ENCODE measurements at regions not wholly inside any gene's neighbourhood (a gene's known extent, or its start where the extent isn't known, plus 50 kb on each side); places are given as distances from the start of the nearest gene placed in this dataset.
A peak's percentile ranks its signal among the peaks of the same experiment; 100 is the strongest.

DNA sequence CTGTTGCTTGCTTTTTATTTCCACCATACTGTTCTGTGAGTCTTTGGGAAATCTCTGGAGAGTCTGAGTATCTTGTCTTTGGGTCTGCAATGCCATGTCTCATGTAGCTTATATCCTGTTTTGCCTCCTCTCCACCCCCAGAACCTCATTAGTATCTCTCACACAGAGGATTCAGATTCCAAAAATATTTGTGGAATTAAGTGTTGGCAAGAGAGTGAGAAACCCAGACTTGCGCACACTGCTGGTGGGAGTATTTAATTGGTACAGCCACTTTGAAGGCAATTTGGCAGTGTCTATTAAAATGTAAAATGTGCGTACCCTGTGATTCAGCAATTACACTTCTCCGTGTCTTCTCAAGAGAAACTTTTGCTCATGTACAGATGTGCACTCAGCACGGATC lies 68.6 kb downstream of the ZNF621 start:
- DNase-seq = no peak

DNA sequence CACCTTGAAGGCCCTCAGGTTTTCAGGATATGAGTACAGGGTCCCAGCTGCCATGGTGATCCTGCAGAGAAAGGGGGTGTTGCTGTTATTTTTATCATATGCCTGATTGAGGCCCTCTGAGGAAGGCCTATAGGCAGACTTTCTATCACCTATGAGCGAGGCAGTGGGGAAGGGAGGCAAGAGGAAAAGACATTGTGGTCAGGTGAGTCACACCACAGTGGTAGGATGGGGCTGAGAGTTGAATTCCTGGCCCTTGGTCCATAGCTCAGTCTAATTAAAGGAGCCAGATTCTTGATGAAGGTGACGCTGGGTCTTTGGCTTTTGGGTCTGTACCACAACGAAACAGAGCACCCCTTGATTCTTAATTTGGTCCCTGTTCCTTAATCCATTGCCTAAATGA lies 72.7 kb downstream of the ZNF621 start:
- DNase-seq = no peak

- DNase-seq = no peak
Observed at GRCh38 chr3:40598338-40598737, 73.6 kb downstream of the ZNF621 start.

- no peak for DNase-seq
Observed at GRCh38 chr3:40598962-40599361, 74.2 kb downstream of the ZNF621 start.

- DNase-seq = no peak
Observed at GRCh38 chr3:40602778-40603385, 78.1 kb downstream of the ZNF621 start.

DNA sequence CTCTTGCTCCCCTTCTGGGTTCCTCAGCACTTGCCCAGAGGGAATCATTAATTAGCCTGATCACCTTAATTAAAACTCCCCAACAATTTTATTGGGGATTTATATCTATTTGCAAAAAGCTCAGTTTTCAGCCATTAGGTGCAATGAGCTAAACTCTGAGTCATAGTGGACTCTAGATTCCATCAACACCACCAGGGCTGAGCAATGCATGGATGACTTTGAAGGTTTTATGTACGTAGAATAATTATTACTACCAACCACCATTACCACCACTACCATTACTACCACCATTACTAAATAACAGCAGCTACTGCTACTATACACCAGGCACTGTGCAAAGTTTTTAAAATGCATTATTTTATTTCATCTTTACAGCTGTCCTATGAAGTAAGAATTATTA lies 81.2 kb downstream of the ZNF621 start:
- DNase-seq = no peak

- no peak for DNase-seq
Observed at GRCh38 chr3:40608091-40608490, 83.3 kb downstream of the ZNF621 start.

DNA sequence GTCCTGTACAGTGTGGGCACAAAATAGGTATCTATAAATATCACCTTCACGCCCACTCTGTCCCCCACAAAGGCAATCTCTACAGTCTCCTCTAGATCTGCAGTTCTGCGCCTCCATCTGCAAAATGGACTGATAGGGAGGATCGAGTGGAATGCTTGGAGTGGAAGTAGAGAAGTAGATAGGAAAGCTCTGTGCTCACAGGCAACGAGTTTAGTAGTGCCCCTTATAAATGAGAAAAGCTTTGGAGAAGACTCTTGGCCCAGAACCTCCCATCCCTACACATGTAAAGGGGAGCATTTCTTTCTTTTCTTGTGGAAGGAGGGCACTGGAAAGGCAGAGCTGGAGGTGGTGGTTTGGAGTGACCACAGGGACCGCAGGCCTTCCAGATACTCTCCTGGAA lies 88.5 kb downstream of the ZNF621 start:
- DNase-seq = no peak

GRCh38 chr3:40615110-40615915 lies 90.6 kb downstream of the ZNF621 start:
- no peak for DNase-seq

- no peak for DNase-seq
Observed at GRCh38 chr3:40615918-40616819, 91.4 kb downstream of the ZNF621 start.

DNA sequence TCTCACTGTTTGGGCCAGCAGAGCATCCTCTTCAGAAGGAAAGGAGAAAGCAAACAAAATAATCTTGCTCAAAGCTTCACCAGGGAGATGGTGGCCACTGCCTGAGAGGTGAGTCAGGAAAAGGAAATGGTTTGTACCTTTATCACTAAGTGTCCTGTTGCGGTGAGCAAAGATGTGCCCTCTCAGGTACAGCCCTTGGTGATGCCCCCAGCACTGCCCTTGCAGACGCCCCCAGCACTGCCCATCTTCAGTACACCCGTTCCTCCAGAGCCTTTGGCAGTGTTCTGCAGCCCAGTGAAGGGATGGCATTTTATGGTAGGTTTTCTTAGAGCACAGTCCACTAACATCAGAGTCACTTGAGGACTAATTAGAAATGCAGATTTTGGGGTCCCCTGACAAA lies 92.3 kb downstream of the ZNF621 start:
- DNase-seq = no peak

DNA sequence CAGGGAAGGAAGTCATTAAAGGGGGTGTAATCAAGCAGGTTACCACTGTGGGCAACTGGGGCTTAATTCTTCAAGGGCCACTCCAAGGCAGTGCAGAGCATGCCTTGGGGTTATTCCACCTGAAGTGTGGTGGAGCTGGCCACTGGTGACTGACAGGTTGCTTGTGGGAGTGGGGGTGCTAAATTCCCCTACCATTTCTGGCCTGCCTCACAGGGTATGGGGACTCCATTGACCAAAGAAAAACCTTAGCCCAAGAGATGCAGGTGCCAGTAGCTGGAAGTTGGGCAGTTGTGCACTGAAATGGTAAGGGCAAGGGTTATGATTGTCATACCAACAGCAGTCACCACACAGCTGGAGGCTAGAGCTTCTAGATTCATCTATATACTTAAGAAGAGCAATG lies 93.4 kb downstream of the ZNF621 start:
- no peak for DNase-seq

DNA sequence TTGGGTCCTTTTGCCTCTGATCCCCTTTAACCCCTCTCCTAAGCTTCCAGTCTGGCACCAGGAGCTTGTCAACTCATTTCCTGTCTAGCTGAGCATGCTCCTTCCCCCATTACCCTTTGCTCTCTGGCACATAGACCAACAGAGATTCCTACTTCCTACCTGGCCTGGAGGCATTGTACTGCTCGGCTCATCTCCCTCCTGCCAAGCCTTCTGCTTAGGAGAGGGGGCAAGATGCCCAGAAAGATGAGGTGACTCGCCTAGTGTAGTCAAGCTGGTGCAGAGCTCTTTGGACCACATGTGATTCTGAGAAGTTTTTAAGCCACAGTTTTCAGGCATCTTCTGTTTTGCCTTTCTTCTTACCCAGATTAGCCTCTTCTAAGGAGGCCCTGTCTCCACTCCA lies 95.4 kb downstream of the ZNF621 start:
- DNase-seq = no peak

DNA sequence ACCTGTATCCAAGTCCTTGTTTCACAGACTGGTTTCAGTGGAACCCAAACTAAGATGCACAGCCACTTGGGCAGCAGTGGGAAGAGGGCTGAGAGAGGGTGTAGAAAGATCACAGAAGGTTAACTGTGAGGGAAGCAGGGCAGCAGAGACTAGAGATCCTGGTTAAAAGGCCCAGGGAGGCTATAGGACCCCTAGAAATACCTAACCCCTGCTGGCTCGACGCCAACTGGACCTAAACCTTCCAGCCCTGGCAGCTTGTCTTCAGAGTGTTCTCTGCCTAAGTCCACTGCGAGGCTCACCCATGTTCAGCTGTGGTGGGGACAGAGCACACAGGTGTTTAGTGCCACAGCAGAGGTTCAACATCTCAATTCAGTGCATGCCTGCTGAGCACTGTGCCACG lies 96.5 kb downstream of the ZNF621 start:
- DNase-seq = no peak

- peak; percentile 2 for DNase-seq
Observed at GRCh38 chr3:40623567-40623966, 98.8 kb downstream of the ZNF621 start.

DNA sequence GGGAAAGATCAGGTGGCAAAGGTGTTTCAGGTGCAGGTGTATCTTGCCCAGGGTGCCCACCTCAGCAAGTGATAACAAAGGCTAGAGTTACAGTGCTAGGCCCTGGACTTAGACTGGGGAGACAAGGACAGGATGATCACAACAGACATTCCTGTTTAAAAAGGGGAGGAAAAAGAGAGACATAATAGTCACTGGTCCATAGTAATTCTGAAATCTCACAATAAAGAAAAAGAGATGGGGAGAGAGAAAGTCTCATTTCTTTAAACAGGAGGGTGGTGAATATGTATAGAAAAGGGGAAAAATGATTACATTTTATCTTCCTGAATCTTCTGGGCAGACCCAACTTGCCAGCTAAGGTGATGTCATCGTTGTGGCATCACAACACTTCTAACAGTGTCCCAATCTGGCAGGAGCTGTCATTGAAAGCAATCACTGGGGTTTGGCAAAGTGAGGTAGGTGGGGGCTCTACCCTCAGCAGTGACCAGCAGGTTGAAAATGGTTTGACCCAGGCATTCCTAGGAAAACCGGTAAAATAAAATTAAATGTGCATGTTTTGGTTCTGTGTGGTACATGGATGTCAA lies 99.5 kb downstream of the ZNF621 start:
- DNase-seq = no peak

GRCh38 chr3:40627095-40627494 lies 102.3 kb downstream of the ZNF621 start:
- DNase-seq = no peak

DNA sequence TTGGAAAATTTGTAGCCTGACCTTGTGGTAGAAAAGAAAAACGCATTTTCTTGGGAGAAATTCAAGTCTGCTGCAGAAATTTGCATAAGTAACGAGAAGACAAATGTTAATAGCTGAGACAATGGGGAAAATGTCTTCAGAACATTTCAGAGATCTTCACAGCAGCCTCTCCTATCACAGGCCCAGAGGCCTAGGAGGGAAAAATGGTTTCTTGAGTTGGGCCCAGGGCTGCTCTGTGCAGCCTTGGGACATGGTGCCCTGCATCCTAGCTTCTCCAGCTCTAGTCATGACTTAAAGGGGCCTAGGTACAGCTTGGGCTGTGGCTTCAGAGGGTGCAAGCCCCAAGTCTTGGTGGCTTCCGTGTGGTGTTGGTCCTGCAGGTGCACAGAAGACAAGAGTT lies 104.2 kb downstream of the ZNF621 start:
- no peak for DNase-seq

DNA sequence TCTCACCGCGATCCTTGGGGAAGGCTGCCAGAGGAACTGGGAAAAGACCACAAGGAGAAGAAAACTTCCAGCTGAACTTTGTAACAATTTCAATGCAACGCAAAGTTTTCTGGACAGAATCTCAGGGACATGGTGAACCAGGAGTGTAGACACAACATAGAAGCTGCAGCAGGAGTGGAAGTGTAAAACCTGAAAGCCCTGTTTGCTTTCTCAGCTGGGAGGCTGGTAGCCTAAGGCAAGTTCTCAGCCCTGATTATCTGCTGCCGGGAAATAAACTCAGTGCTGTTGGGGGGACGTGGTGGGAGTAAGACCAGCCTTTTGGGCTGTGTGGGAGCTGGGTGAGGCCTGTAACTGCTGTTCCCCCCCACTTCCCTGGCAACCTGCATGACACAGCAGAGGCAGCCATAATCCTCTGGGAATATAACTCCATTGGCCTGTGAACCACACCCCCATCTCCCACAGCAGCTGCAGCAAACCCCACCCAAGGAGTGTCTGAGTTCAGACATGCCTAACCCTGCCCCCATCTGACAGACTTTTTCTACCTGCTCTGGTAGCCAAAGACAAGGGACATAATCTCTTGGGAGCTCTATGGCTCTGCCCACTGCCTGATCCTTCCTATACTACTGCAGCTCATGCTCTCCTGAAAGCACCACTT lies 106.7 kb downstream of the ZNF621 start:
- DNase-seq = no peak

GRCh38 chr3:40637906-40638305 lies 113.1 kb downstream of the ZNF621 start:
- no peak for DNase-seq

DNA sequence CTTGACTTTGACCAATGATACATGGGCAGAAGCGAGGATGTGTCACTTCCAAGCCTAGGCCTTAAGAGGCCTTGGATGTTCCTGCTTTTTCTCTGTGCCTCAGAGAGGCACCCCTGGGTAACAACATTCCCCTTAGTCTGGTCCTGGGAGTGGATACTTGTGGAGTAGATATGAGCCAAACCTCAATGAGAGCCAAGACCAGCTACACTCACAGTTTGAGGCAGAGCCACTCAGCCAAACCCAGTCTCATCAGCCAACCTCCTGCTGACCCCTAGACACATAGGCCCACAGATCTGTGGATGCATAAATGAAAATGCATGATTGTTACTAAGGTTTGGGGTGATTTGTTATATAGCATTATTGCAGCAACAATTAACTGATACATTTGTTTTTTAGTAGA lies 114.2 kb downstream of the ZNF621 start:
- no peak for DNase-seq

- DNase-seq = no peak
Observed at GRCh38 chr3:40642812-40643211, 118.1 kb downstream of the ZNF621 start.

DNA sequence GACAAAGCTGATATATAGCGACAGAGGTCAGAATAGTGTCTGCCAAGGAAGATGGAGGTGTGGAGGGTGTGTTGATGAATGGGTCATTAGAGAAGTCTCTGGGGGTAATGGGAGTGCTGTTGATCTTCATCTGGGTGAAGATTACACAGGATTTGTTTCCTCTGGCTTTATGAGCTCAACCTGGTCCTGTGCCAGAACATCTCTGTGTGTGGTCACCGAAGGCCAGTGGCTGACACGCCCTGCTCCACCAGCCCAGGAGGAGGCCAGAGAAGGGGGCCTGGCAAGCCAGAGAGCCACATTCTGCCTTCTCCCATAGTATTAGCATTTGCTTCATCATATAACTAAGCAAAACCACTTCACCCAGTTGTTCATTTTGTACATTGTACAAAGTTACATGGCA lies 121.1 kb downstream of the ZNF621 start:
- DNase-seq = no peak
